ENCODE measurements at regions not wholly inside any gene's neighbourhood (a gene's known extent, or its start where the extent isn't known, plus 50 kb on each side); places are given as distances from the start of the nearest gene placed in this dataset.

DNA sequence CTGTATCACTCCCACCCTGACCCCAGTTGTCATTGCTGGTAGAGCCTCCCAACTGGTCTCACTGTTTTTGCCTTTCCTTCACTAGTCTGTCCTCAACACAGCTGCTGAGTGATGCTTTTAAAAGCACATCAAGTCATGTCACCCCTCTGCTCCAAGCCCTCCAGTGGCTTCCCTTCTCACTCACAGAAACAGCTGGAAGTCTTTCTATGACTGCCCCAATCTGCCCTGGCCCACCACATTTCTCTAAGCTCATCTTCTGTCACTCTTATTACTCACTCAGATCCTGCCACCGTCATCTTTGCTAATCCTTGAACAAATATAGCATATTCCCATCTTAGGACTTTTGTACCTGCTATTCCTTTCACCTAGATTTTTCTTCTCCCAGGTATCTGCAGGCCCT, 242.6 kb upstream of the RBBP8 start:
- H3K27me3 ChIP-seq (replicated peaks in 1 of 2; ENCODE audit: control insufficient read depth in 2 of 2, insufficient read depth in 2 of 2, low read length in 1 of 2) = no peaks in the 10 kb centered on the region
- H3K4me1 ChIP-seq (ENCODE audit: control insufficient read depth, insufficient read depth, low read length) = no peaks in the 10 kb centered on the region
- in situ Hi-C loops (cut with MboI) (no loop called here), intact Hi-C loops (cut with micrococcal nuclease; ENCODE audit: unreplicated experiment) (no loop called here)
- H3K79me2 ChIP-seq (ENCODE audit: control insufficient read depth, insufficient read depth, low read length) = no peaks in the 10 kb centered on the region
- H3K4me2 ChIP-seq (ENCODE audit: control insufficient read depth, insufficient read depth) = no peak overlapping the region
- DNase-seq (ENCODE audit: low read depth, low spot score) (no peak), ATAC-seq (no peak), FAIRE-seq (no peak)
- CTCF ChIA-PET = interaction anchor here (0.8 to 0.9 kb wide), 2 partner anchors 10 to 12 kb away, joined by 3 read pairs; no protein-coding TSS in a partner anchor
- no peak for TF ChIP-seq NFYA (IDR thresholded peaks at IDR 0.05; ENCODE audit: borderline replicate concordance, low read depth, low read length)
- TF ChIP-seq MEF2B (IDR thresholded peaks at IDR 0.05; ENCODE audit: partially characterized antibody, poor library complexity, severe bottlenecking) = no peak
- TF ChIP-seq ZNF622 (IDR thresholded peaks at IDR 0.05) = no peak
- TF ChIP-seq, protein P1, sequence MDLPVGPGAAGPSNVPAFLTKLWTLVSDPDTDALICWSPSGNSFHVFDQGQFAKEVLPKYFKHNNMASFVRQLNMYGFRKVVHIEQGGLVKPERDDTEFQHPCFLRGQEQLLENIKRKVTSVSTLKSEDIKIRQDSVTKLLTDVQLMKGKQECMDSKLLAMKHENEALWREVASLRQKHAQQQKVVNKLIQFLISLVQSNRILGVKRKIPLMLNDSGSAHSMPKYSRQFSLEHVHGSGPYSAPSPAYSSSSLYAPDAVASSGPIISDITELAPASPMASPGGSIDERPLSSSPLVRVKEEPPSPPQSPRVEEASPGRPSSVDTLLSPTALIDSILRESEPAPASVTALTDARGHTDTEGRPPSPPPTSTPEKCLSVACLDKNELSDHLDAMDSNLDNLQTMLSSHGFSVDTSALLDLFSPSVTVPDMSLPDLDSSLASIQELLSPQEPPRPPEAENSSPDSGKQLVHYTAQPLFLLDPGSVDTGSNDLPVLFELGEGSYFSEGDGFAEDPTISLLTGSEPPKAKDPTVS (IDR thresholded peaks at IDR 0.05; ENCODE audit: low read depth, low read length) = no peak
- TF ChIP-seq ZBTB11 (CRISPR knock-in tag; IDR thresholded peaks at IDR 0.05) = no peak
- TF ChIP-seq CREB1 (IDR thresholded peaks at IDR 0.05; ENCODE audit: low read depth) = no peak
- TF ChIP-seq JUND (IDR thresholded peaks at IDR 0.05; ENCODE audit: low read depth, low read length) = no peak
- RAD21 ChIA-PET (ENCODE audit: unreplicated experiment) = no interaction called here
- no peaks in the 10 kb centered on the region for H3K36me3 ChIP-seq (ENCODE audit: control insufficient read depth in 2 of 2, insufficient read depth in 2 of 2, low read length in 1 of 2)
- no peak overlapping the region for H3K27ac ChIP-seq (ENCODE audit: control insufficient read depth, insufficient read depth)
- no peak overlapping the region for H3K9ac ChIP-seq (ENCODE audit: control insufficient read depth, insufficient read depth, low read length)
- POLR2A ChIA-PET = no interaction called here
- 0% methylated on average over 1 of the region's 1 CpG for WGBS (ENCODE audit: insufficient coverage, insufficient replicate concordance, low lambda C conversion rate, missing lambda C conversion rate)
- H3K9me3 ChIP-seq (replicated peaks; ENCODE audit: control insufficient read depth, insufficient read depth, low read length) = no peaks in the 10 kb centered on the region; the same call in 2 of the 3 replicates
- SMC1A ChIA-PET (ENCODE audit: uncharacterized antibody, unreplicated experiment) = no interaction called here
- H3K4me3 ChIP-seq = no peak overlapping the region
- no peaks in the 10 kb centered on the region for H4K20me1 ChIP-seq (ENCODE audit: control insufficient read depth, insufficient read depth)
- BruUV-seq (replicated peaks) = no TSS peak
- H2AFZ ChIP-seq (ENCODE audit: control insufficient read depth, low read depth, low read length) = no peak overlapping the region

Measured in GM12878 (cell line).